Neural cell (in vitro differentiated cells): ENCODE measurements at regions not wholly inside any gene's neighbourhood (a gene's known extent, or its start where the extent isn't known, plus 50 kb on each side); places are given as distances from the start of the nearest gene placed in this dataset.
A peak's percentile ranks its signal among the peaks of the same experiment; 100 is the strongest.

Experiments used
- H2AFZ ChIP-seq: fragments of 200-600, 300-800 bp; sonication (generic), shearing (Covaris generic); 2 replicates; pipeline ENCODE4 v1.6.0; 2014; ENCODE audit warnings: low read depth, mild to moderate bottlenecking, antibody characterized with exemption, low read length, moderate library complexity
- H3F3A ChIP-seq: fragments of 200-600 bp; shearing (Covaris generic); 2 replicates; pipeline ENCODE4 v1.6.1; 2016; ENCODE audit warnings: mild to moderate bottlenecking, moderate library complexity, mixed read lengths, antibody characterized with exemption, low read length; ENCODE audit not compliant: insufficient read depth, poor library complexity, severe bottlenecking
- H3K27ac ChIP-seq: fragments of 200-600, 300-800 bp; sonication (generic), shearing (Covaris generic); 2 replicates; pipeline ENCODE4 v1.5.1; 2014; ENCODE audit warnings: mild to moderate bottlenecking, low read length, moderate library complexity
- H3K27me3 ChIP-seq: fragments of 300-800, 200-600 bp; sonication (generic), shearing (Covaris generic); 2 replicates; pipeline ENCODE4 v1.6.0; 2014; ENCODE audit warnings: mild to moderate bottlenecking, low read depth, low read length, moderate library complexity; ENCODE audit not compliant: insufficient read depth
- H3K36me3 ChIP-seq: fragments of 300-800, 200-600 bp; sonication (generic), shearing (Covaris generic); 2 replicates; pipeline ENCODE4 v1.5.1; 2014; ENCODE audit warnings: mild to moderate bottlenecking, antibody characterized with exemption, low read length, moderate library complexity; ENCODE audit not compliant: insufficient read depth
- H3K4me2 ChIP-seq: fragments of 300-800, 200-600 bp; sonication (generic), shearing (Covaris generic); 2 replicates; pipeline ENCODE4 v1.6.0; 2014; ENCODE audit warnings: mild to moderate bottlenecking, low read length
- H3K4me3 ChIP-seq: fragments of 300-800, 200-600 bp; sonication (generic), shearing (Covaris generic); 2 replicates; pipeline ENCODE4 v1.5.1; 2014; ENCODE audit warnings: mild to moderate bottlenecking, low read length, moderate library complexity
- H3K79me2 ChIP-seq: fragments of 200-600 bp; shearing (Covaris generic); replicated peaks from 2 replicates; pipeline ENCODE4 v1.6.0; 2014; ENCODE audit warnings: mild to moderate bottlenecking, low read length, moderate library complexity; ENCODE audit not compliant: insufficient read depth
- H3K9ac ChIP-seq: fragments of 300-800, 200-600 bp; sonication (generic), shearing (Covaris generic); 2 replicates; pipeline ENCODE4 v1.6.1; 2016; ENCODE audit warnings: mild to moderate bottlenecking, low read length, mixed read lengths
- H3K9me2 ChIP-seq: fragments of 200-600 bp; shearing (Covaris generic); 2 replicates; pipeline ENCODE4 v1.6.1; 2016; ENCODE audit warnings: mild to moderate bottlenecking, low read length, mixed read lengths; ENCODE audit not compliant: insufficient read depth
- H3K9me3 ChIP-seq: fragments of 200-600, 300-800 bp; sonication (generic), shearing (Covaris generic); 2 replicates; pipeline ENCODE4 v1.6.1; 2016; ENCODE audit warnings: mild to moderate bottlenecking, mixed run types, low read length, moderate library complexity, mixed read lengths
- H4K20me1 ChIP-seq: fragments of 200-600 bp; shearing (Covaris generic); 2 replicates; pipeline ENCODE4 v1.6.1; 2016; ENCODE audit warnings: mild to moderate bottlenecking, mixed run types; ENCODE audit not compliant: insufficient read depth
- CTCF ChIP-seq: fragments of 450-650 bp; IDR thresholded peaks from 2 replicates; pipeline ENCODE4 v1.5.1; 2014; ENCODE audit warnings: antibody characterized with exemption, mild to moderate bottlenecking, moderate library complexity; ENCODE audit not compliant: poor library complexity, severe bottlenecking
- EP300 ChIP-seq: fragments of 450-650 bp; conservative IDR thresholded peaks from 2 replicates; pipeline ENCODE4 v1.6.1; 2014; ENCODE audit warnings: antibody characterized with exemption, mild to moderate bottlenecking, moderate library complexity; ENCODE audit not compliant: poor library complexity, severe bottlenecking
- EZH2 ChIP-seq: fragments of 200-600, 300-800 bp; shearing (Covaris generic), sonication (generic); IDR thresholded peaks from 2 replicates; pipeline ENCODE4 v1.6.1; 2014; ENCODE audit warnings: antibody characterized with exemption, low read length, borderline replicate concordance, mild to moderate bottlenecking; ENCODE audit not compliant: insufficient read depth, poor library complexity, severe bottlenecking
- MXI1 ChIP-seq: fragments of 450-650 bp; conservative IDR thresholded peaks from 2 replicates; pipeline ENCODE4 v1.6.1; 2014; ENCODE audit warnings: antibody characterized with exemption, mild to moderate bottlenecking; ENCODE audit not compliant: poor library complexity, severe bottlenecking
- POLR2AphosphoS5 ChIP-seq: IDR thresholded peaks from 2 replicates; pipeline ENCODE4 v1.6.1; 2012
- RAD21 ChIP-seq: fragments of 450-650 bp; conservative IDR thresholded peaks from 2 replicates; pipeline ENCODE4 v1.6.1; 2014; ENCODE audit warnings: antibody characterized with exemption, mild to moderate bottlenecking, moderate library complexity
- REST ChIP-seq: IDR thresholded peaks from 2 replicates; pipeline ENCODE4 v1.6.1; 2012; ENCODE audit warnings: borderline replicate concordance
- SMC3 ChIP-seq: fragments of 450-650 bp; conservative IDR thresholded peaks from 2 replicates; pipeline ENCODE4 v1.6.1; 2014; ENCODE audit warnings: antibody characterized with exemption, mild to moderate bottlenecking, moderate library complexity; ENCODE audit not compliant: poor library complexity
- TAF1 ChIP-seq: IDR thresholded peaks from 2 replicates; pipeline ENCODE4 v1.6.1; 2012; ENCODE audit warnings: low read depth

GRCh38 chr14:38547961-38548490 is 292.1 kb upstream of the CLEC14A start:
- TF ChIP-seq SMC3: no peak
- no peak for TF ChIP-seq TAF1
- no peak for TF ChIP-seq CTCF
- no peak for TF ChIP-seq EP300
- TF ChIP-seq REST: no peak
- TF ChIP-seq EZH2: no peak
- TF ChIP-seq MXI1: no peak
- no peak for TF ChIP-seq RAD21
- TF ChIP-seq POLR2AphosphoS5: no peak
- no peak overlapping the region for H2AFZ ChIP-seq
- no peaks in the 10 kb centered on the region for H4K20me1 ChIP-seq
- no peaks in the 10 kb centered on the region for H3K79me2 ChIP-seq
- H3F3A ChIP-seq: no peaks in the 10 kb centered on the region
- H3K9ac ChIP-seq: no peak overlapping the region
- H3K27ac ChIP-seq: no peak overlapping the region
- no peak overlapping the region for H3K4me2 ChIP-seq
- no peaks in the 10 kb centered on the region for H3K27me3 ChIP-seq
- no peak overlapping the region for H3K4me3 ChIP-seq
- H3K9me3 ChIP-seq: no peaks in the 10 kb centered on the region
- H3K9me2 ChIP-seq: no peaks in the 10 kb centered on the region
- H3K36me3 ChIP-seq: no peaks in the 10 kb centered on the region

GRCh38 chr14:38546932-38547551 is 291.1 kb upstream of the CLEC14A start:
- Histone ChIP-seq H2AFZ (no peak overlapping the region), H3K9me3 (no peaks in the 10 kb centered on the region), H3K9me2 (no peaks in the 10 kb centered on the region), H3F3A (no peaks in the 10 kb centered on the region), H3K9ac (no peak overlapping the region), H3K27me3 (no peaks in the 10 kb centered on the region), H3K27ac (peak overlapping the region; percentile 3), H3K36me3 (no peaks in the 10 kb centered on the region), H3K79me2 (no peaks in the 10 kb centered on the region), H3K4me2 (no peak overlapping the region), H4K20me1 (no peaks in the 10 kb centered on the region), H3K4me3 (no peak overlapping the region)
- TF ChIP-seq EP300: no peak
- TF ChIP-seq EZH2: no peak
- TF ChIP-seq SMC3: no peak
- no peak for TF ChIP-seq MXI1
- TF ChIP-seq TAF1: no peak
- no peak for TF ChIP-seq POLR2AphosphoS5
